ENCODE measurements at regions not wholly inside any gene's neighbourhood (a gene's known extent, or its start where the extent isn't known, plus 50 kb on each side); places are given as distances from the start of the nearest gene placed in this dataset.

- H3K4me1 Mint-ChIP-seq (ENCODE audit: low read depth): no peaks in the 10 kb centered on the region
Measured at GRCh38 chr13:63166345-63166744, 1750.7 kb upstream of the PCDH20 start.

GRCh38 chr13:63163903-63164302, 1748.3 kb upstream of the PCDH20 start:
- no peak overlapping the region for H3K27ac Mint-ChIP-seq
- intact Hi-C loops (cut with DNase I, micrococcal nuclease): no loop called here
- H3K4me1 ChIP-seq (ENCODE audit: insufficient read depth, low read length): no peaks in the 10 kb centered on the region
- no peaks in the 10 kb centered on the region for H3K36me3 ChIP-seq (ENCODE audit: insufficient read depth, low read length)
- no peaks in the 10 kb centered on the region for H3K27me3 Mint-ChIP-seq
- no peaks in the 10 kb centered on the region for H3K36me3 Mint-ChIP-seq (ENCODE audit: low read depth)
- DNase-seq (no peak), ATAC-seq (ENCODE audit: poor library complexity) (no peak)
- no peaks in the 10 kb centered on the region for H3K9me3 ChIP-seq (ENCODE audit: control insufficient read depth in 1 of 2, insufficient read depth in 1 of 2, low read length in 2 of 2)
- peaks cover 11% of the 10 kb centered on the region for H3K9me3 Mint-ChIP-seq
- TF ChIP-seq CTCF (IDR thresholded peaks at IDR 0.05): no peak
- ChIA-PET POLR2A (no interaction called here), CTCF (no interaction called here)
- H3K4me3 Mint-ChIP-seq: no peak overlapping the region
- no peak overlapping the region for H3K27ac ChIP-seq (ENCODE audit: low read depth in 1 of 2, low read length in 2 of 2)
- H3K4me1 Mint-ChIP-seq (ENCODE audit: low read depth): no peaks in the 10 kb centered on the region
- no peaks in the 10 kb centered on the region for H3K27me3 ChIP-seq (ENCODE audit: control insufficient read depth in 1 of 2, insufficient read depth in 2 of 2, low read length in 2 of 2)
- H3K4me3 ChIP-seq (ENCODE audit: low read length): no peak overlapping the region

More at GRCh38 chr13:63166345-63166744, 1750.7 kb upstream of the PCDH20 start:
- Mint-ChIP-seq H3K9me3 (peaks cover 14% of the 10 kb centered on the region), H3K27me3 (no peaks in the 10 kb centered on the region), H3K4me3 (no peak overlapping the region), H3K27ac (no peak overlapping the region), H3K36me3 (ENCODE audit: low read depth) (no peaks in the 10 kb centered on the region)
- intact Hi-C loops (cut with DNase I, micrococcal nuclease): no loop called here
- H3K9me3 ChIP-seq (ENCODE audit: control insufficient read depth in 1 of 2, insufficient read depth in 1 of 2, low read length in 2 of 2): no peaks in the 10 kb centered on the region
- ATAC-seq (ENCODE audit: poor library complexity): no peak
- TF ChIP-seq CTCF (IDR thresholded peaks at IDR 0.05): no peak
- ChIA-PET CTCF (no interaction called here), POLR2A (no interaction called here)
- H3K4me1 ChIP-seq (ENCODE audit: insufficient read depth, low read length): no peaks in the 10 kb centered on the region
- H3K27me3 ChIP-seq (ENCODE audit: control insufficient read depth in 1 of 2, insufficient read depth in 2 of 2, low read length in 2 of 2): no peaks in the 10 kb centered on the region
- H3K27ac ChIP-seq (ENCODE audit: low read depth in 1 of 2, low read length in 2 of 2): no peak overlapping the region
- H3K4me3 ChIP-seq (ENCODE audit: low read length): no peak overlapping the region
- DNase-seq: no peak
- no peaks in the 10 kb centered on the region for H3K36me3 ChIP-seq (ENCODE audit: insufficient read depth, low read length)

- DNase-seq (no peak), ATAC-seq (ENCODE audit: poor library complexity) (no peak)
- Histone ChIP-seq H3K36me3 (ENCODE audit: insufficient read depth, low read length) (no peaks in the 10 kb centered on the region), H3K4me1 (ENCODE audit: insufficient read depth, low read length) (no peaks in the 10 kb centered on the region), H3K27me3 (ENCODE audit: control insufficient read depth in 1 of 2, insufficient read depth in 2 of 2, low read length in 2 of 2) (no peaks in the 10 kb centered on the region), H3K4me3 (ENCODE audit: low read length) (no peak overlapping the region), H3K27ac (ENCODE audit: low read depth in 1 of 2, low read length in 2 of 2) (no peak overlapping the region), H3K9me3 (ENCODE audit: control insufficient read depth in 1 of 2, insufficient read depth in 1 of 2, low read length in 2 of 2) (peaks cover 0 to 5% of the 10 kb centered on the region in 2 experiments)
- Mint-ChIP-seq H3K9me3 (peaks cover 15% of the 10 kb centered on the region), H3K4me1 (ENCODE audit: low read depth) (no peaks in the 10 kb centered on the region), H3K4me3 (no peak overlapping the region), H3K27ac (no peak overlapping the region), H3K27me3 (no peaks in the 10 kb centered on the region), H3K36me3 (ENCODE audit: low read depth) (no peaks in the 10 kb centered on the region)
- ChIA-PET POLR2A (no interaction called here), CTCF (no interaction called here)
- TF ChIP-seq CTCF (IDR thresholded peaks at IDR 0.05): no peak
- intact Hi-C loops (cut with DNase I, micrococcal nuclease): no loop called here
Measured at GRCh38 chr13:63161219-63161618, 1745.6 kb upstream of the PCDH20 start.
